Fibroblast of upper back skin (primary cell): ENCODE measurements at regions not wholly inside any gene's neighbourhood (a gene's known extent, or its start where the extent isn't known, plus 50 kb on each side); places are given as distances from the start of the nearest gene placed in this dataset.
"Not testable (repeated sequence)": the region's sequence is repeated elsewhere in the genome, so short reads cannot be mapped to it uniquely, and the experiment has no call there.

Experiments used
- DNase-seq: peaks from one replicate; pipeline ENCODE4 v3.0.0-alpha.2; 2013

- no peak for DNase-seq
Measured at GRCh38 chr13:61575973-61576372, 160.3 kb upstream of the PCDH20 start.

GRCh38 chr13:61563645-61564044 lies 148.0 kb upstream of the PCDH20 start:
- DNase-seq = no peak

DNA sequence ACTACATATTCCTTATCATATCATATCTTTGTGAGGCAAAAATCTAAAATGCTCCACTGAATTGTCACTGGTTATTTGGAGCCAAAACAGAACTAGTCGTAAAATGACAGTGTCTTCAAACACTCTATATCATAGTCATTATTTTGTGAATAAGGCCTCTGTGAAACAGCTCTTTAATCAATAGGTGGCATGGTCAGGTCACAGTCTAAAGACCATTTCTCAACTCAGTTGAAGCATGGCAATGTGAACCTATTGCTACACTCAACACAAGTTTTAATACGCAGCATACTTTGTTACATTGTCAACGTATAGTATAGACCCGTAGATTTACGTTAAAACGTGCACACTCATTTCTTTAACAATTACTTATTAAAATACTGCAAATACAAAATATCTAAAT lies 131.3 kb upstream of the PCDH20 start:
- DNase-seq = no peak

DNA sequence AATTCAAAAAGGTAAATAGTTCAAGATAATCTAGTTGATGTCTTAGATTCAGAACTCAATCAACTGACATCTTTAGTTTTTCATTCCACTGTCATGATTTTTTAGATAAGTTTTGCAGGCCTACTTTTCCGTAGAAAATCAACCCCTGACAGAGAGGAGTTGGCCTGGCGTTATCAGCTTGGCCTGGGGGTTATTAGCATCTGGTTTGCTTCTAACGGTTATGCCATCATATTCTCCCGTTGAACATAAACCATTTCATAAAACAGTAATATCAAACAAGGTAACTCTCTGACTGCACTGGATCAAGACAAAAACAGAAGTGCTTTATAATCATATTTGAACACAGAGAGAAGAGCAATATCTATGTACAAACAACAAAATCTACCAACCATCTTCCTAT lies 130.8 kb upstream of the PCDH20 start:
- DNase-seq = no peak

GRCh38 chr13:61536433-61536832 lies 120.8 kb upstream of the PCDH20 start:
- no peak for DNase-seq

GRCh38 chr13:61531383-61532065 lies 115.9 kb upstream of the PCDH20 start:
- no peak for DNase-seq

DNA sequence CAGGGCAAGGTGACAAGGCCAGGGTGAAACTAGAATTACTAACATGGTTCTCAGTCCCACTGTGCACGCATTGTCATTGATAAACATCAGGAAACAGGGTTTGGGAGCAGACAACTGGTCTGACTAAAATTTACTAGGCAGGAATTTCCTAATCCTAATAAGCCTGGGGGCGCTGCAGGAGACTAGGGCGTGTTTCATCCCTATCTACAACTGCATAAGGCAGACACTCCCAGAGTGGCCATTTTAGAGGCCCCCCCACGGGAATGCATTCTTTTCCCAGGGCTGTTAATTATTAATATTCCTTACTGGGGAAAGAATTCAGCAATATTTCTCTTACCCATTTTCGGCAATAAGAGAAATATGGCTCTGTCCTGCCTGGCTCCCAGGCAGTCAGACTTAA lies 103.6 kb upstream of the PCDH20 start:
- DNase-seq = not testable (repeated sequence)

DNA sequence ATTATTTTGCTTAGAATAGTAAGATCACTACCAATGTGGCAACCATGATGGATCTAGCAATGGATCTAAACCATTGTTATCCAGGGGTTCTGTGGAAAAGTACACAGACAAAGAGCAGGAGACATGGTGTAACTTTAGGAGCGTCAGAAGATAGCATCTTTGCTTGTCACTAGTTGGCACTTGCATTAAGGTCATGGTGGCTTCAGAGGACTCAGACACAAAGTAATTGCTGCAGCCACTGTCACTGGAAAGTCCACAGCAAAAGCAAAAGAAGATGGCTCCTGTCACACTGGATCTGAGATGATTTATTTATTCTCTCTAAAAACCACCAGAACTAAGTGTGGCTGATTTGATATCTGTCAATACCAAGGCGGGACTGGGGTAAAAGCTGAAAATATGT lies 93.3 kb upstream of the PCDH20 start:
- no peak for DNase-seq

DNA sequence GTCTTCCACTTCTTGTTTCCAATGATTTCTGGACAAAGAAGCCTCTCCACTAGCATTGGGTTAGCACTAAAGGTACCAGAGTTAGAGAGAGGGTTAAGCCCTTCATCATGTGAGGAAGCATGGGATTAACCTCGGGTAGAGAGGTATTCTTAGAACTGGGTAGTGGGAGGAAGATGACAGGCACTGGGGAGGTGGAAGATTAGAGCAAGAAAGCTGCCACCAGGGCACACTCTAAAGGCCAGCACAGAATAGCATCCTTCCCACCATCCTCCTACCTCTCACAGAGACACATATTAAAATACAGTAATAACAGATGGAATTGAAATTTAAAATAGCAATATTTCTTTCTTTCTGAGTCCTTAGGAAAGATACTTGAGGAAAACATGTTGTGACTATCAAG lies 84.5 kb upstream of the PCDH20 start:
- DNase-seq = no peak

DNA sequence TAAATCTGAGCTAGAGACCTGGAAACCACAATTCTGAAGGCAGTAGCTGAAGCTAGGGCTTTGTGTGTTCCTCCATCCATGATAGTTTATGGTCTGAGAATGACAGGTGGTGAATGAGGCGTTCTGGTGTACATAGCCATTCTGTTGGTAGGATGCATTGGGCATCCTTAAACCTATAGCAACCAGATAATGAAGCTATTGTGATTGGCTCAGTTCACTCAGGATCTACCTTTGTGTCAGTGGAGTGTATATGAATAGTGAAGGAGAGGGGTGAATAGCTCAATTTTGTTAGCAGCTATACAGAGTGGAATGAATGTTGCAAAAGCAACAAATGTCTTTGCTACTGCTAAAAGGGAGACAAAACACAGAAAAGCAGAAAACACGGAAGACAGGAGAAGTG lies 80.0 kb upstream of the PCDH20 start:
- DNase-seq = no peak

GRCh38 chr13:61493556-61493955 lies 77.9 kb upstream of the PCDH20 start:
- DNase-seq = not testable (repeated sequence)

GRCh38 chr13:61486496-61486895 lies 70.8 kb upstream of the PCDH20 start:
- no peak for DNase-seq

DNA sequence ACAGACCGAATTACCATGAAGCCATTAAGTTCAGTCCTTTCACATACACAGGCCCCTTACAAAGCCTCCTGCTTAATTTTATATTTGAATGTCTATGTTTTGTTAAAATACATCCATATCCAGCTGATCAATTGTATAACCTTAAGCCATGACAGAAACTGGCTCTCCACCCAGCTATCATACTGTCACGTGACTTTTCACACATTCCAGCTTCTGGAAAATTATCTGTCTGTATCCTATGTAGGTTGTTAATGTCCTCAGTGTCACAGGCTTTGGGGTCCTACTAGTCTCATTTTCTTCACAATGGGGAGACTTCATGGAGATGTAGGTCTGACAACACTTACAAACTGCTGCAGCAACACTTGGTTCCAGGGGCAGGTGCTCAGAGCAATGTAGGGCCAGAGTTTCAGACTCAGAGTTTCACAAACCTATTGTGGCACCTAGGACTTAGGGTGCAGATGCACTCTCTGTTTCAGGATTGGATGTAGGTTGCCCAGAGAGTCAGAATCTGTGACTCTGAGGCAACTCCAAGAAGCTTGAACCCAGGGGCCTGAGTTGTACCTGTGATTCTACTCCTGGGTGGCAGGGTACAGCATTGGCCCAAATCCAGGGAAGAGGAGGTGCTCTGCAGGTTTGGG lies 69.6 kb upstream of the PCDH20 start:
- DNase-seq = no peak

DNA sequence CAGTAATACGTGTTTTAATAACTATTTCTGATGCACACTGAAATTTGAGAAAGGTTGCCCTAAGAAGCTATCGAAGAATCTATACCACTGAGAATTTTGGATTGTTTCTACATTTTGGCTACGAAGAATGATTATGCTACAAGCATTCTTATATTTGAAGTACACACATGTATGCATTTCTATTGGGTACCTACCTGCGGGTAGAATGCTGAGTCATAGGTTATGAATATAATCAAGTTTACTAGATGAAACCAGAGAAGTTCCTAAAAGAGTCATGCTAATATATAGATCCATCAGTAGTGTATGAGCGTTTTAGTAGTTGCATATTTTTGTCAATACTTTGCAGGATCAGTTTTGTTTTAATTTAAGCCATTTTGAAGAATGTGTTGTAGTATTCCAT lies 62.0 kb upstream of the PCDH20 start:
- DNase-seq = no peak

DNA sequence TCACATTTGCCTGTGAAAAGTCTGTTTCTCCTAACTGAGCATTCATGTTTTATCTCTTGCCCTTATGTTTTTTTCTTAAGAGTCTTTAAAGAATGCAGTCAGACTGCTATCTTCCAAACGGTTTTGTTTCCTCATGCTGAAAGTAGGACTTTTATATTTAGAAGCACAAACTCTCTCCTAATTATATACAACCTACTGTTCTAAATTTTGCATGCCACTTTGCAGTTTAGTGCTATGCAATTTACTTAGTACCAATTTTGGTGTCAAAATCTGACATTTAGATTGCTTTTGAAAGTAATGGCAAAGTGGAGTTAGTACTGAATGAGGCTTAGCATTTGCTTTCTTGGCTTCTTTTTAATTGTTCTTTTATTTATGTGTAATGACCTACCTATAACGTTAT lies 55.1 kb upstream of the PCDH20 start:
- no peak for DNase-seq

DNA sequence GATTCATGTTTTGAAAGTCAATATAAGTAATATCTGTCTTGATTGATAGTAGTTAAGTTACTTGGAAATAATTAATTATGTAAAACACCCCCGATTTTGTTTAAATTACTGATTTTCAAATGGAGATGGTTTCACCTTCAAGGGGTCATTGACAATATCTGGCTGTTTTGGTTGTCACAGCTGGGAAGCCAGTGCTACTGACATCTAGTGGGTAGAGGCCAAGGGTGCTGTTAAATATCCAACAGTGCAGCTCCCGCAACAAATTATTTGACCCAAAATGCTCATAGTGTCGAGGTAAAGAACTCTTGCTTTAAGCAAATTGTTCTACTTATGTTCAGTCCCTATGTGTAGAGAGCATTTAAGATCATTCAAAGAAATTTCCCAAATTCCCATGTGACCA lies 50.6 kb upstream of the PCDH20 start:
- DNase-seq = no peak
